GM21390 (cell line): ENCODE measurements at regions not wholly inside any gene's neighbourhood (a gene's known extent, or its start where the extent isn't known, plus 50 kb on each side); places are given as distances from the start of the nearest gene placed in this dataset.

Source experiments
- ATAC-seq: cut with Tn5 transposase; IDR thresholded peaks from one replicate; pipeline ENCODE4 v1.9.1; 2021; ENCODE audit not compliant: unreplicated experiment

DNA sequence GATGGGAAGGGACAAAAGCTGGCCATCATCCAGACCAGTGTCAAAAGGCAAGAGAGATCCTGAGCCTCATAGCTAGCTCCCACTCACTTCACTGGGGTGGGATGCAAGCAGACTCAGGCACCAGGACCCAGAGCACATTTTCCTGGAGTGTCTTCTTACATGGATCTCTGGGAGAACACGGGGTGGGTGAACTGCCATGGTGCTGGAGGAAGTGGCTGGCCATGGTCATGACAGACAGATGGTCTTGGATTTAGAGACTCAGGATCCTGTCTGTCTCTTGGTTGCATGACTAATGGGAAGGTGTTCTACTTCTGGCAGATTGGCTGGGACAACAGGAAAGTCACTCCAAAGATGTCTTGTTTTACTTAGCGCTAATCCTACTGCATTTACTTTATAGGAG is 311.5 kb downstream of the ATP23 start:
- ATAC-seq, result no peak

DNA sequence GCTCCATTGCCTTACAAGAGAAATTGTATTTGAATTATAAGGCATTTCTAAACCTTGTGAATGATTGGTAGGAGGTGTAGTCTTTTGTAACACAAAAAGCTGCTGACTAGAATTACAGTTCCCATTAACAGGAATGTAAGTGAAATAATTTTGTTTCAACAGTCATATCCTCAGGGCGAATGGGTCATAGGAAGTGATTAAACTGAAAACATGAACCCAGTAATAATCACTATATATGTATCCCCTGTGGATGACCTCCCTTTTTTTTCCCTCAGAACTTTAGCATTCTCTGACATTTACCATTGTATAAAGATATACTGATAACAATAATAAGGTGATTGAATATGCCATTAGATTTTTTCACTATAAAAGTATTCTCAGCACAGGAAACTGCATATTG is 312.3 kb downstream of the ATP23 start:
- ATAC-seq, result no peak

DNA sequence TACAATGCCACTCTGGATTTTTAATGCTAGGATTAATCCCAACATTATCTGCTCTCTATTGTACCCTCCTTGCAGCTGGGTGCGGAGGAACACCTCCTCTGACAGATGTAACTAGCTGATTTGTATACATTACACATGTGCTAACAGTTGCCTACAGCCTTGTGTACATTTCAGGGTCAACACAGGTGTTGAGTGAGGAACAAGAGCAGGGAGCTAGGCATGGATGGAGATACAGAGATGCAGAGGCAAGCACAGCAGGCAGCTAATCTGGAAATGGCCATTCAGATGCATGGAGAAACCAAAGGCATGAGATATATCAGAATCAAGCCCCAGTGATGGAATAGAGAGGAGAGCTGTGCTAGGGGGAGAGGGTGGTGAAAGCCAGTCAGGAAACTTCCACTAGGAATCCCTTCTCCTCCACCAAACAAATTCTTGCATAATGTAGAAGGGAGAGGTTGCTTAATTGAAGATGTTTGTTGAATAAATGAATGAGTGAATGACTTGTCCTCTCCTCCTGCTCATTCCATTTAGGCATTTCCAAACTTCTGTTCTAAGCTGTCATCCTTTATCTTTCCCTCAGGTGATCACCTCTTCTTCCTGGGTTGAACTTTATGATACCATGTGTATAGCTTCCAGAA is 313.2 kb downstream of the ATP23 start:
- ATAC-seq, result no peak

DNA sequence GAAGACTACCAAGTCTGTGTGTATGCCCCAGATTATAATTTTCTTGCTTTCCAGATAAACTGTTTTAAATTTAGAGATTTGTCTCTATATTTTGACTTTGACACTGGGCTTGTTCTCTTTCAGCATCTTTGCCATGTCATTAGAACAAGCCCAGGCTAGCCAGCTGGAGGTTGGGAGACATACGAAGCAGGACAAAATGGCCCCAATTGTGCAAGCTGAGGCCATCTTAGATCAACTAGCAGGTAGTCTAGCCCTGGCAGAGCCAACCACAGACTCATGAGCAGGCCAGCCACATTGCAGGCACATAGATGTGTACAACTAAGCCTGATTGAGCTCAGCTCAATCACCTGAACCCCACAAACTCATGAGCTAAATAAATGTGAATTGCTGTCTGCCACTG is 321.4 kb downstream of the ATP23 start:
- no peak for ATAC-seq

DNA sequence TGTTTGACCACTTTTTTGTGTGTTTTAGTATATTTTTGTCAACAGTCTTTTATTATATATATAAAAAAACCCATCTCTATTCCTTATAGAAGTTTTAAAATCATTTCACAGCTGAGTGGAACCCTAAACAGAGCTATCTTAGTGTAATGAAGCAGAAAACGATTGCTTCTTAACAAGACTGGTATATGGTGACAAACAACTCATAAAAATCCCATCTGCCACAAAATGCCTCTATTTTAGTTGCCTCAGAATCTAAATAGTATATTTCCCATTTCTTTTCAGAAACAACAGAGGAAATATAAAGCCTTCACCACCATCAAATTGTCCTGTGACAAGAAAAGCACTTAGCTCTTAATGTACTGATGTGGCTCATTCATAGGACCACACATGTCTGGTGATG is 322.4 kb downstream of the ATP23 start:
- no peak for ATAC-seq

DNA sequence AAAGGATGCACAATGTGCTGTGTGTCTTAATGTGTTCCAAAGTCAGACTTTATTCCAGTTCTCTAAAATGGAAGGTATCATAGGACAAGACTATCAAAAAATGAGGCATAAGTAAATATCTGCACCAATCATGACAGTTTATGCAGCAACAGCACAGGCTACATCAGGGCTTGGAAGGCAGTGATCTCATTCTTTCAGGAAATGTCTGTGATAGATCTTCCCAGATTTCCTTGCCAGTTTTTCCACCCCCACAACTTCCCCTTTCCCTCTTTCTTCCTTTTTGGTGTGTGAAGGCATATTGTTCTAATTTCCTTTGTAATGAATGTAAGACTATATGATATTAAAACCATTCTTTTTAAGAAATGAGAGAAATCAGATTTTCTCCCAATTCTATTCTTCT is 326.7 kb downstream of the ATP23 start:
- ATAC-seq, result no peak

DNA sequence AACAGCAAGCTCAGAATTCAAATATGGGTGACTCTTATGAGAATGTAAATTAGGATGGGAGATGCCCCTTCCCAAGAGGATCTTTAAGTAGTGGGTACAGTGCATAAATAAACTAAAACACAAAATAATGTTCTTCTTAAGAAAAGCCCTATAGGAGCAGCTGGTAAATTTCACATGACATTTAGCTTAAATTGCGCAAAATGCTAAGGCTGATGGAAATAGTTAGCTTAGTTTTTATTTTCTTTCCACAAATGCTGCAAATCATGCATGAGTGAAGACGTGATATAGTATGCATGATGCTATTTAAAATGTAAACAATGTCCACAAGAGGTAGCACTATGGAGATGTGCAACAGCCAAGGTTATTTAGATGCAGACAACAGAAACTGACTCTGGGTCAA is 328.1 kb downstream of the ATP23 start:
- ATAC-seq, result no peak

DNA sequence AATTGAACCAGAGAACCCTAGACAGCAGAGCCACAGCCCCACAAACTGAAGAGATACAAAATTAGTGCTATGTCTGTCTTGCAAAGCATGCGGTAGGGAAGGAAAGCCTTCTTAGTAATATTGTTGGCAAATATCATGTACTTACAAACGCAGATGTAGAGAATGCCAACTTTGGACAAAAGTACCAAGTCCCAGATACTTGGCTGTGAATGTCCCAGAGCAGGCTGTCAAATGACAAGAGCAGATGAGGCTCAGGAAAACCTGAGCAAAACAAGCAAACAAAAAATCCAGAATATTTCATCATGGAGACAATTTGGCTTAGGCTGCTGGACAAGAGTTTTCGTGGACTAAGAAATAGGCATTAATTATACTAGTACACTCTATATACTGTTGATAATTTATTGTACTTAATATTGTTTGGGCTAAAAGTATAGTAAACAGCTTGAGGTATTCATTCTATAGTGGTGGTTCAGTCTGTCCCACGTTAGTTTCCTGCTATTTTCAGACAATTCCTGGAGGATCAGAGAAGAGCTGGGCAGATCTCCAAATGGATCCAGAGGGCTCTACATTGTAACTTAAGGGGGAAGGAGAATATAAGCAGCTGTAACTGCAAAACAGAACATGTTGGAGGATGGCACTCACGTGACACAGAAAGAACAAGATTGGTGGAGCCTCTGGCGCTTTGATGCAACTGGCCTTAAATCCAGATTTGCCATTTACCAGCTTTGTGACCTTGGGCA is 329.8 kb downstream of the ATP23 start:
- no peak for ATAC-seq

DNA sequence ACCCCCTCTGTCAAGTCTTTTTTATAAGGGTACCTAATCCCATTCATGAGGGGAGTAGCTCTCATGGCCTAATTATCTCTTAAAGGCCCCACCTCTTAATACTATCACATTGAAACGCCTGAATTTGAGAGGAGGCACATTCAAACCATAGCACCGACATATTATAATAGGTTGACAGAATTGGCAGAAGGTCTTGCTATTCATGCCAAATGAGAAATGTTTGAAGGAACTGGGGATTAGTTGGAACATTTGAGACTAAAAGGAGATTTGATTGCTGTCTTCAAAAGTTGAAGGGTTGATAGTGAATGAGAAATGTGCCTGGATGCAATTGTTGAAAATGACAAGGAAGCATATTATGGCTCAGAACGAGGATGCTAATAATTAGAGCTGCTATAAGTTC is 331.1 kb downstream of the ATP23 start:
- no peak for ATAC-seq

DNA sequence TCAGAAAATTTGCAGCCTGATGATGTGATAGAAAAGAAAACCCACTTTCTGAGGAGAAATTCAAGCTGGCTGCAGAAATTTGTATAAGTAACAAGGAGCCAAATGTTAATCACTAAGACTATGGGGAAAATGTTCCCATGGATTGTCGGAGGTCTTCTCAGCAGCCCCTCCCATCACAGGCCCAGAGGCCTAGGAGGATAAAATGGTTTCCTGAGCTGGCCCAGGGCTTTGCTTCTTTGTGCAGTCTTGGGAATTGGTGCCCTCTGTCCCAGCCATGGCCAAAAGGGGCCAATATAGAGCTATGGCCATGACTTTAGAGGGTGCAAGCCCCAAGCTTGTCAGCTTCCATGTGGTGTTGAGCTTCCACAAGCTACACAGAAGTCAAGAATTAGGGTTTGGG is 335.9 kb downstream of the ATP23 start:
- no peak for ATAC-seq

DNA sequence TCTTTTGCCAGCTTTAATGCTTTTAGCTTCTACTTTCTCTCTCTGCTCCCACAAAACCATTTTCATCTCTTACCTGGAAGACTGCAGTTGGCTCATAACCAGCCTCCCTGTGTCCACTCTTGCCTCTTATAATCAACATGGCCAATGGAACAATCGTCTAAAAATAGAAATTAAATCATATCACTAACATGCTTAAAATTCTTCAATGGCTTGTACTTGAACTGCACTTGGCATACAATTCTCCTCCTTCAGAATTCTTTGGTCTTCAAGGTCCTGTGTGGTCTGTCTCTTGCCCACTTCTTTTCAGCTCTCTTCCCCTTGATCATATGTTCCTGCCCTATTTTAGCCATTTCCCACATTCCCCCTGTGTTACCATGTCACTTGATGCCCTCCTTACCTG is 342.2 kb downstream of the ATP23 start:
- ATAC-seq, result no peak

DNA sequence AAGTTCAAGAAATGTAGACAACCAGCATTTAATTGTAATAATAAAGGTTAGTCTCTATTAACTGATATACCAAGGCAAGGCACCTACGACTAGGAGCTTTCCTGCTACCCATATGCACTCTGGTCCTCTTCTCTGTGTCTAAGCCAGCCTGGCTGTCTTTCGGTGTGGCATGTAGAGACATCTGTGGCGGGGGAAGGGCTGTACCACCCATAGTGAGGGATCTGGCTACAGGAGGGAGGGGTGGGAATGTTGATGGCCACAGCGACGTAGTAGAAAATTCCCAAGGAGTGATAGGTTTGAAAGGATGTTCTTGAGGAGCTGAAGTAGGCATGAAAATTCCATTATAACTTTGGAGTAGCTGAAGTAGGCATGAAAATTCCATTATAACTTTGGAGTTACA is 344.2 kb downstream of the ATP23 start:
- no peak for ATAC-seq

DNA sequence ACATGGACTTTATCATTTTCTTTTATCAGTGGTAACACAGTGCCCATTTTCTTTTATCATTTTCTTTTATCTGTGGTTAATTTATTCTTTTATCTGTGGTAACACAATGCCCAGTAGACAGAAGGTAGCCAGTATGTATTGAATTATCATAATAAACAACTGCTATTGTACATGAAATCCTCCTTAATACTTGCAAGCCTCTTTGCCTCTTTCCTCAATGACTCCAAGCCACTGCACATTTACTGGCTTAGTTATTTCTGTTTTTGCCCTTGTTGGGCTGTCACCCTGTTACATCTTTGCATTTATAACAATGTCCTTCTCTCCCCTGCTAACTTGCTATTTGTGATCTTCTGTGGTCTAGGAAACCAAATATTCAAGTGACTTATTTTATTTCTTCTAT is 345.0 kb downstream of the ATP23 start:
- no peak for ATAC-seq

DNA sequence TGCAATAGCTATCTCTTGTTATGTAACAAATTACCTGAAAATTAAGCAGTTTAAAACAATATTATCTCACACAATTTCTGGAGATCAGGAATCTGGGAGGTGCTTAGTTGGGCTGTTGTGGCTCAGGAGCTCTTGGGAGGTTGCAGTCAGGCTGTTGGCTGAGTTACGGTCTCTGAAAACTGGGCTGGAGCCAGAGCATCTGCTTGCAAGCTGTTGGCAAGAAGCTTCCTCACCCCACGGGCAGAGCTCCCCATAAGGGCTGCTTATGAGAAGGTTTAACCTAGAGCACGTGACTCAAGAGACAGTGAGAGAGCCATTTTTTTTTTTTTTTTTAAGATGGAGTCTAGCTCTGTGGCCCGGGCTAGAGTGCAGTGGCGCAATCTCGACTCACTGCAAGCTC is 346.8 kb downstream of the ATP23 start:
- ATAC-seq, result no peak

DNA sequence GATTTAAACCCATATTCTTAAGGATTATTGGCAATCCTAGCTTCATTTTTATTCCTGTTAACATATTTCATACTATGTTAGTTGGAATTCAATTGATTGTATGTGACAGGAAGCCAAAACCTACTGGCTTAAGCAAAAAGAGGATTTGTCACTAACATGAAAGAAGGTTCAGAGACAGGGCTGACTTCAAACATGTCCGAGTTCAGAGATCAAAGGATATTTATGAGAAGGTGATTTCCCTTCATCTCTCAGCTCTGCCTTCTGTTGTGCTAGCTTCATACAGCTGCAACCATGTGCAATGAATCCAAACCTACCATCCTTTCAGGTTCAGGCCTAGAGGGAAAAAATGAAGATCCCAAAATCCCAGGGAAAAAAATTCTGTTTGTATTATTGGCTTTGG is 349.7 kb downstream of the ATP23 start:
- no peak for ATAC-seq

DNA sequence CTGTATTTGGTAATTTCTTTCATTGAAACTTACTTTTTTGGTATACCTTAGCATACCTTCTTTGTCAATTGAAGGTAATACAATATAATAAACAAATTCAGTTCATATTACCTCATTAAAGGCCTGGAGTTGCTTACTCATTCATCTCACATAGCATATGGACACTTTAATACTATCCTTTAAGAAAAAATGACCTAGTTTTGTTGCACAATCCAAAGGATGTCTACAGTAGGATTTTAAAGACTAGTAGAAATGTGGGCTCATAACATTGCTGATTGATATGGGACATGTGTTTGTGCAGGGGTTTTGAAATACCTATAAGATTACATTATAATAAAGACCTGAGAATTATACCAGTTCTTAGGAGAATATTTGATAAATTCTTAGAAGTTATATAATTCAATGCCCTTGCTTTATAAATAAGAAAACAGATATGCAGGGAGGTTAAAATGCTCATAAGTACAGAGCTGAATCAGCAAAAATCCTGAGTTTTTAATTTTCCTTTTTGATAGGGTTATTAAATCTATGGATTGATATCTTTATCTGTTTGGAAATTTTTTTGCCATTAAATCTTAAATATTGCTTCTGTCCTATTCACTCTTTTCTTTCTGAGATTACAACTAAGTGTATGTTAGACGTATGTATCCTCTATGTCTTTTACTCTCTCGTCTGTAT is 352.1 kb downstream of the ATP23 start:
- no peak for ATAC-seq

DNA sequence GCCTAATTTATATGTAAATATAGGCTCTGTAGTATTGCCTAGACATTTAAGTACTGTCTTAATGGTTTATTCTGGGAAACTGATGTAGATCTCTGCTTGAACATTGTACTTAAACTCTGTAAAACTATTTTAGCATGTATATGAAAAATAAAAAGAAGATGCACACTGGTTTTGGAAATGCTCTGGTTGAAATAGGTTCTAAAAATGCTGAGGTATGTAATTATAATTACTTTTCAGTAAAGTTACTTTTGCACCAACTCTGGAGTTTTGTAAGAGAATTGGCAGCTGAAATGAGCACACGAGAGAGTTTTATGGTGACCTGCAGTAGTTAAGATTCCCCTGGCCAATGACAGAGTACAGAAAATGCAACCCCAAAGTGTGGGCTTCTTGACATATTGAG is 353.9 kb downstream of the ATP23 start:
- ATAC-seq, result no peak

DNA sequence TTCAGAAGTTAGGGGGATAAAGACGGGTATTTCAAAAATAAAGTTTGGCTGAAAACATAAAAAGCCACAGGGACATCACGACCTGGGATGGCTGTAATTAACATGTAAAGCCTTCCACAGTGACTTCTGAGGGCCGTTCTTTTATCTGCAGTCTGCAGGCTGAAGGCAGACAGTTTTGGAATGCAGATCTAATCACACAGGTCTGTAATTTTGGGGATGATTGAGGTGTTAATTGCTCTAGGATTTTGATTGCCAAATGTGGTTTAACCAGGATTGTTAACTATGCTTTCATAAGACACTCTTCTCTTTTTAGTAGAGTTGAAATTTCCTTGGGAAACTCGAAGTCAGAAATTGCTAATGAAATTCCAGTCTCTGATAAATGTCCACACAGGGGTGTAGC is 355.5 kb downstream of the ATP23 start:
- ATAC-seq, result no peak

DNA sequence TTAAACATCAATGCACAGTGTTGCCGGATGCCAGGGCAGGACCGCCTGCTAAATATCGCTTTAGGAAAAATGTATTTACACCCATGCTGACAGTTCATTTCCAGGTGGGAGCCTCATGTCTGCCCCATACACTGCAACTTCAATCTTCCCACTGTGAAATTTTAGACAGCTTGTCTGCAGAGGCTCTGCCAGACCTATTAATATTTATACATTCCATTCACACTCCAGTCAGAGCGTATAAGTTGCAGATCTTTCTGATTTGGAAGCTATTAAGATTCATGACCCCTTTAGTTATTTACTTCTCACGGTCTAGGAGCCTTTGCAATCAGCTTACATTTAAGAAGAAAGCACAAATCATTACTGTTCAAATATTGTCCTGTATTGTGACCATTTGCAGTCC is 357.4 kb downstream of the ATP23 start:
- ATAC-seq, result no peak

DNA sequence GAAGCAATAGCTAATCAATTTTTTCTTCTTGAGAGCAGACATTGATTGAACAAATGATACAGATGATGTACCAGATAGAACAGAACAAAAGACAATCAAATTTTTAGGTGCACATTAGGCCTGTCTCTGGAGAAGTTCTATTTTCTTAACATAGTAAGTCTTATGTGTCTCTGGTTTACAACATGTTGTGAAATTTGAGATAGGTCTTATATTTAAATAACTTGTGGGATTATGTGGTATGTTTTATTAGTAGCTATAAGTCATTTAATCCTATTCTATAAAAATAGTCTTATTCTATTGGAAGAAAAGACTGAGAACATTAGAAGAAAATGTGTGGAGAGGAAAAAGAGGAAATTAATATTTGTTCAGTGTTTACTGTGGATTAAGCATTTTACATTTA is 358.0 kb downstream of the ATP23 start:
- ATAC-seq, result no peak

DNA sequence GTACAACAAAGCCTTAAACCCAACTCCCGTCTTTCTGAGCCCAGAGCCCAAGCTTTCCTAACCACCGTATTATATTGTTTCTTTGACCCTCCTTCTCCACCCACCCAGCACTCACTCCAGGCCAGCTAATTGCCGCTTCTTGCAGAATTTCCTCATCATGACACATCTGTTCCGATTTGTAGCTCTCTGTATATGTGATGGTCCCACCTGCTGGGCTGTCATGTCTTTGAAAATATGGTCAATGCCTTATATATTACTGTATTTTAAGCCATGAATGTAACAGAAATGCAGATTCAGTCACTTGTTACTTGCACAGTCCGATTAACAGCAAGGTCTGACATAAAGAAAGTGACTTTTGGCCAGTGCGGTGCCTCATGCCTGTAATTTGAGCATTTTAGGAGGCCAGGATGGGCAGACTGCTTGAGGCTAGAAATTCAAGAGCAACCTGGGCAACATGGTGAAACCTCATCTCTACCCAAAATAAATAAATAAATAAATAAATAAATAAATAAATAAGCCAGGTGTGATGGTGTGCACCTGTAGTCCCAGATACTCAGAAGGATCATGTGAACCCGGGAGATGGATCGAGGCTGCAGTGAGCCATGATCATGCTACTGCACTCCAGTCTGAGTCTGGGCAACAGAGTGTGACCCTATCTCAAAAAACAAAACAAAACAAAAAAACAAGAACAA is 359.8 kb downstream of the ATP23 start:
- ATAC-seq, result no peak

DNA sequence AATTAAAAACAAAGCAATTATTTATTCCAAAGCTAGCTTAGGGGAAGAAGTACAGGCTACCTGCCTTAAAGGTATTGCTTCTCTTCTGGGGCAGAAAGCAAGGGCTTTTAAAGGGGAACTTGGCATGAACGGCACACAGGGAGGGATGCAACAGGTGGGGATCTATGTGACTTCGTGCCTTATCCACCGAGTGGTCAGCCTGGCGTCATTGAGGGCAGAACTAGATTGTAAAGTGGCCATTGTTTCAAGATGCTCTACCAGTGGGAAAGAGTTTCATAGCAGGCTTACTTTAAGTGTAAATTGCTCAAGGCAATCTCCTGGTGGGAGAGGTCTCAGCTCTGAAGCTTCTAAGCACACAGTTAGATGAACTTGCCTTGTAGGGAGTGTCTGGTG is 360.4 kb downstream of the ATP23 start:
- ATAC-seq, result no peak
